ENCODE measurements at regions not wholly inside any gene's neighbourhood (a gene's known extent, or its start where the extent isn't known, plus 50 kb on each side); places are given as distances from the start of the nearest gene placed in this dataset.
"Not testable (repeated sequence)": the region's sequence is repeated elsewhere in the genome, so short reads cannot be mapped to it uniquely, and the experiment has no call there.

- H3K4me3 Mint-ChIP-seq, result no peak overlapping the region
- peak overlapping the region; percentile 7 for H3K27ac Mint-ChIP-seq
- H3K36me3 Mint-ChIP-seq (ENCODE audit: low read depth), result peaks cover 38% of the 10 kb centered on the region
- peaks cover 50% of the 10 kb centered on the region for H3K4me1 Mint-ChIP-seq (ENCODE audit: low read depth)
- no peaks in the 10 kb centered on the region for H3K9me3 Mint-ChIP-seq
- no peaks in the 10 kb centered on the region for H3K27me3 Mint-ChIP-seq (ENCODE audit: low read depth)
These were observed 215.5 kb upstream of the KLF14 start for GRCh38 chr7:130949550-130949949.

DNA sequence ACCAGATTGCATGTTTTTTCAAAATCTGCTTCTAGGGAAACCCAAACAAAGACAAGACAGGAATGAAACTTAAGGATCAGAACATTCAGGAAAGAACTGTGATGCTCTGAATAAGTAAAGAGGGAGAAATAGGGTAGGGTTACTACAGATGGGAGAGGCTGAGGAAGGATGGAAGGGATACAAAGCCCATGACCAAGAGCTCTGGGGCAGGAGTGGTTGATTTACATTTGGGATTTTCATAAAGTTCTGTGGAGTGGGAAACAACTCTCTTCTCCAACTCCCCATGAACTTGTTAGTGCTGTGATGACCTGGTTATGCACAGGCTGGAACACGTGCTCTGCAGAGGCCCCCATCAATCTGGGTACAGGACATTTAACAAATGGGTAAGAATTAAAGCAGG lies 216.0 kb upstream of the KLF14 start:
- Mint-ChIP-seq H3K4me1 (ENCODE audit: low read depth) (peaks cover 50% of the 10 kb centered on the region), H3K27ac (no peak overlapping the region), H3K36me3 (ENCODE audit: low read depth) (peaks cover 38% of the 10 kb centered on the region), H3K4me3 (no peak overlapping the region), H3K27me3 (ENCODE audit: low read depth) (no peaks in the 10 kb centered on the region), H3K9me3 (no peaks in the 10 kb centered on the region)

DNA sequence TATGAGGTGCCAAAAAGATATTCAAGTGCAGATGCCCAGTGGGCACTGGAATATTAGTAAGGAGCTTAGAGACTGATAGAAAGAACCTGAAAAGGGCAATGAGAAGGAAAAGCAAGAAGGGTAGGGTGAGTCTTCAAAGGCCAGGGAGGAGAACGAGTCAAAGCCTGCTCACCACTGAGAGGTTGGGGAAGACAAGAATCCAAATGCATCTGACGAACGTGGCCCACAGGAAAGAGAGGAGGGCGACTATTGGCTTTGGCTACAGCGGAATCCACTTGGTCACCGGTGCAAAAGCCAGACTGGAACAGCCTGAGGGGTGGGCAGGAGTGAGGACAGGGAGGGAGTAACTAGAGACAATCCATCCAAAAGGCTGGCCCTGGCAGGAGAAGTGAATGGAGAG lies 216.7 kb upstream of the KLF14 start:
- Mint-ChIP-seq H3K4me3 (no peak overlapping the region), H3K9me3 (no peaks in the 10 kb centered on the region), H3K36me3 (ENCODE audit: low read depth) (peaks cover 38% of the 10 kb centered on the region), H3K4me1 (ENCODE audit: low read depth) (peaks cover 49% of the 10 kb centered on the region), H3K27me3 (ENCODE audit: low read depth) (no peaks in the 10 kb centered on the region), H3K27ac (no peak overlapping the region)

GRCh38 chr7:130951303-130951975 lies 217.4 kb upstream of the KLF14 start:
- Mint-ChIP-seq H3K27ac (peak overlapping the region; percentile 56), H3K9me3 (no peaks in the 10 kb centered on the region), H3K36me3 (ENCODE audit: low read depth) (peaks cover 37% of the 10 kb centered on the region)

DNA sequence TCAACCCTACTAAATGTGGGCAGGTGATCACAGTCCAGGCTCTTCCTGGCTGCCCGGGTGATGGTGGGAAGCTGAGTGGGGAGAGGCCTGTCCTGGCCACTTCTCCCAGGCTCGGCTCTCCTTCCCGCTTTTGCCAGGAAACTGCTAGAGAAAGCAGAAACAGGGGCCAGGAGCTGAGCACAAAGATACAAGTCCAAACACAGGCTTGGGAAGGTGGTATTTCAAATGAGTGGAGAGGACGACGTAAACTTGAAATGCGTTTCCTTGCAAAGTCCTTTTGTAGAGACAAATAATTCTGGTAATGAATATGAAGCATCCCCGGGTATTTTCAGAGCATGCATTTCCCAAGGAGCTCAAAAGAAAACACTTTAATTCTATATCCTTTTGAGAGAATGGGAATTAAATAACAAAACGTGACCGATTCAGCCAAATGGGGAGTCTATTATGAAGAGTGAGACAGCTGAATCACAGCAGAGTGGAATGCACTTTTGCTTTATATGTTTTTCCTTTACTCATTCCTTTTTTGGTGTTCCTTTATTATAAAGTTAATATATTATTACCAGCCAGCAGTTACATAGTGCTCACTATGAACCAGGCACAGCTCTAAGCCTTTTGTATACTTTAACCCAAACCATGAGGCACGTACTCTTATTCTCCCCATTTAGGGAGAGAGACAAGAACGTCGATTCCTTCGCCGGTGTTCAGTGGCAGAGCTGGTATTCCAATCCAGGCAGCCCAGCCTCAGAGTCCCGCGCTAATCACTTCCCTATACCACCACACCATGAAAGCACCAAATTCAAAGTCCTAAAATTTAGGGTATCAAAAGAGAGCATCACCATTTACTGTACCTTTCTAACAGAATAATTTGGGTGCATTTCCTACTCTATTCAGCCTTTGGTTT lies 218.2 kb upstream of the KLF14 start:
- Mint-ChIP-seq H3K9me3 (no peaks in the 10 kb centered on the region), H3K27ac (peak overlapping the region; percentile 56), H3K27me3 (ENCODE audit: low read depth) (no peaks in the 10 kb centered on the region), H3K36me3 (ENCODE audit: low read depth) (peaks cover 40% of the 10 kb centered on the region), H3K4me3 (no peak overlapping the region), H3K4me1 (ENCODE audit: low read depth) (peaks cover 48% of the 10 kb centered on the region)

More at GRCh38 chr7:130951303-130951975, 217.4 kb upstream of the KLF14 start:
- no peak overlapping the region for H3K4me3 Mint-ChIP-seq
- no peaks in the 10 kb centered on the region for H3K27me3 Mint-ChIP-seq (ENCODE audit: low read depth)
- H3K4me1 Mint-ChIP-seq (ENCODE audit: low read depth), result peaks cover 48% of the 10 kb centered on the region

- Mint-ChIP-seq H3K27ac (peak overlapping the region; percentile 64), H3K36me3 (ENCODE audit: low read depth) (peaks cover 38% of the 10 kb centered on the region), H3K4me3 (peak overlapping the region; percentile 39), H3K9me3 (no peaks in the 10 kb centered on the region), H3K4me1 (ENCODE audit: low read depth) (peaks cover 46% of the 10 kb centered on the region), H3K27me3 (ENCODE audit: low read depth) (no peaks in the 10 kb centered on the region)
These were observed 219.2 kb upstream of the KLF14 start for GRCh38 chr7:130953196-130953595.

- no peaks in the 10 kb centered on the region for H3K27me3 Mint-ChIP-seq (ENCODE audit: low read depth)
- peaks cover 56% of the 10 kb centered on the region for H3K4me1 Mint-ChIP-seq (ENCODE audit: low read depth)
- H3K9me3 Mint-ChIP-seq, result no peaks in the 10 kb centered on the region
- H3K36me3 Mint-ChIP-seq (ENCODE audit: low read depth), result peaks cover 48% of the 10 kb centered on the region
- H3K4me3 Mint-ChIP-seq, result peak overlapping the region; percentile 49
- H3K27ac Mint-ChIP-seq, result peak overlapping the region; percentile 62
These were observed 221.0 kb upstream of the KLF14 start for GRCh38 chr7:130954918-130955564.

- no peaks in the 10 kb centered on the region for H3K27me3 Mint-ChIP-seq (ENCODE audit: low read depth)
These were observed 221.5 kb upstream of the KLF14 start for GRCh38 chr7:130955565-130955919.

GRCh38 chr7:130956417-130957136 lies 222.6 kb upstream of the KLF14 start:
- Mint-ChIP-seq H3K27me3 (ENCODE audit: low read depth) (no peaks in the 10 kb centered on the region), H3K36me3 (ENCODE audit: low read depth) (peaks cover 52% of the 10 kb centered on the region), H3K4me1 (ENCODE audit: low read depth) (peaks cover 60% of the 10 kb centered on the region), H3K4me3 (peak overlapping the region; percentile 92), H3K9me3 (no peaks in the 10 kb centered on the region), H3K27ac (peak overlapping the region; percentile 94)

More at GRCh38 chr7:130955565-130955919, 221.5 kb upstream of the KLF14 start:
- Mint-ChIP-seq H3K4me1 (ENCODE audit: low read depth) (peaks cover 58% of the 10 kb centered on the region), H3K36me3 (ENCODE audit: low read depth) (peaks cover 50% of the 10 kb centered on the region), H3K9me3 (no peaks in the 10 kb centered on the region), H3K27ac (peak overlapping the region; percentile 60), H3K4me3 (peak overlapping the region; percentile 49)

GRCh38 chr7:130957137-130957513 lies 223.1 kb upstream of the KLF14 start:
- peak overlapping the region; percentile 92 for H3K4me3 Mint-ChIP-seq
- H3K4me1 Mint-ChIP-seq (ENCODE audit: low read depth), result peaks cover 65% of the 10 kb centered on the region
- no peaks in the 10 kb centered on the region for H3K9me3 Mint-ChIP-seq
- H3K27ac Mint-ChIP-seq, result peak overlapping the region; percentile 94
- H3K27me3 Mint-ChIP-seq (ENCODE audit: low read depth), result no peaks in the 10 kb centered on the region
- peaks cover 52% of the 10 kb centered on the region for H3K36me3 Mint-ChIP-seq (ENCODE audit: low read depth)

DNA sequence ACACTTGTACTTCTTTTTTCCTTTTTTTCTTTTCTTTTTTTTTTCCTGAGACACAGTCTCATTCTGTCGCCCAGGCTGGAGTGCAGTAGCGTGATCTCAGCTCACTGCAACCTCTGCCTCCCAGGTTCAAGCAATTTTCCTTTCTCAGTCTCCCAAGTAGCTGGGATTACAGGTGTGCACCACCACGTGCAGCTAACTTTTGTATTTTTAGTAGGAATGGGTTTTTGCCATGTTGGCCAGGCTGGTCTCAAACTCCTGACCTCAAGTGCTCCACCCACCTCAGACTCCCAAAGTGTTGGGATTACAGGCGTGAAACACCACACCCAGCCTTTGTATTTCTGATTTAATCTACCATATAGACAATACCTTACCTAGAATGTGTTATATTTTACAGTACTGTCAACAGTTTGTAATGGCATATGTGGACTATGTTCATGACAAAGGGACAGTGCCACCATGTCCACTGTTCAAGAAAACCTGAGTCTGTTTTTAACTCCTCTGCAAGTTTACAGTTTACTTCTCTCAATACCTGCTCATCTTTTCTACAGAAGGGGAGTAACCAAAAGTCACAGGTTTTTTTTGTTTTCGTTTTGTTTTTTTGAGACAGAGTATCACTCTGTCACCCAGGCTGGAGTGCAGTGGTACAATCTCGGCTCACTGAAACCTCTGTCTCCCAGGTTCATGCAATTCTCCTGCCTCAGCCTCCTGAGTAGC lies 223.9 kb upstream of the KLF14 start:
- peaks cover 50% of the 10 kb centered on the region for H3K36me3 Mint-ChIP-seq (ENCODE audit: low read depth)
- H3K27ac Mint-ChIP-seq, result peak overlapping the region; percentile 94
- H3K4me3 Mint-ChIP-seq, result peak overlapping the region; percentile 75
- H3K9me3 Mint-ChIP-seq; H3K27me3 Mint-ChIP-seq (ENCODE audit: low read depth): not testable (repeated sequence)
- peaks cover 68% of the 10 kb centered on the region for H3K4me1 Mint-ChIP-seq (ENCODE audit: low read depth)

DNA sequence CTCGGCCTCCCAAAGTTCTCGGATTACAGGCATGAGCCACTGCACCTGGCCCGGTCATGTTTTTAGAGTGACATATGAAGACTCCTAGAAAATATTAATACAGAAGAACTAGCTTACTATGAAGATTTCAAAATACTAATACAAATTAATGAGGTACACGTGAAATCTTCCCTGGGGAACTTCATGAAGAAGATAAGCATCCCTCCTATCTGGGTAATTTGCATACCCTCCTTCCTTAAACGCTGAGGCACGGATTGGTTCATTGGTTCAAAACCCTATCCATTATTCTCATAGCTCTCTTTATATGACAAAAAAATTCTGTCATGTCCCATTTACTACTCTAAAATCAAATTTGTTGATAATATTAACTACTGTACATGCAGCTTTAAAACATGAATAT lies 224.8 kb upstream of the KLF14 start:
- H3K27ac Mint-ChIP-seq, result peak overlapping the region; percentile 94
- peak overlapping the region; percentile 75 for H3K4me3 Mint-ChIP-seq
- H3K36me3 Mint-ChIP-seq (ENCODE audit: low read depth), result peaks cover 44% of the 10 kb centered on the region
- peaks cover 66% of the 10 kb centered on the region for H3K4me1 Mint-ChIP-seq (ENCODE audit: low read depth)
- no peaks in the 10 kb centered on the region for H3K27me3 Mint-ChIP-seq (ENCODE audit: low read depth)
- no peaks in the 10 kb centered on the region for H3K9me3 Mint-ChIP-seq

DNA sequence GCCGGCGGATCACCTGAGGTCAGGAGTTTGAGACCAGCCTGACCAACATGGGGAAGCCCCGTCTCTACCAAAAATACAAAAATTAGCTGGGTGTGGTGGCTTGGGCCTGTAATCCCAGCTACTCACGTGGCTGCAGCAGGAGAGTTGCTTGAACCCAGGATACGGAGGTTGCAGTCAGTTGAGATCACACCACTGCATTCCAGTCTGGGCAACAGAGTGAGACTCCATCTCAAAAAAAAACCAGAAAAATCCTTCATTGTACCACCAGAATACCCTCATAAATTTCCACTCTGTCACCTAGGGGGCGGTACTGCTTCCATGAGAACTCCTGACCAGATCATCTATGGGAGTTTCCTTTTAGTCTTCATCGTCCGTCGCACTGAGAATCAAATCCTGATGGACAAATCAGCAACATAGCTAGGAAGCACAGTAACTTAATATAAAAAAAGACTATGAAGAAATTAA lies 225.8 kb upstream of the KLF14 start:
- H3K4me3 Mint-ChIP-seq, result peak overlapping the region; percentile 96
- peaks cover 36% of the 10 kb centered on the region for H3K36me3 Mint-ChIP-seq (ENCODE audit: low read depth)
- H3K4me1 Mint-ChIP-seq (ENCODE audit: low read depth), result peaks cover 58% of the 10 kb centered on the region
- H3K9me3 Mint-ChIP-seq, result no peaks in the 10 kb centered on the region
- no peaks in the 10 kb centered on the region for H3K27me3 Mint-ChIP-seq (ENCODE audit: low read depth)
- H3K27ac Mint-ChIP-seq, result peak overlapping the region; percentile 99
